ENCODE measurements at regions not wholly inside any gene's neighbourhood (a gene's known extent, or its start where the extent isn't known, plus 50 kb on each side); places are given as distances from the start of the nearest gene placed in this dataset.

DNA sequence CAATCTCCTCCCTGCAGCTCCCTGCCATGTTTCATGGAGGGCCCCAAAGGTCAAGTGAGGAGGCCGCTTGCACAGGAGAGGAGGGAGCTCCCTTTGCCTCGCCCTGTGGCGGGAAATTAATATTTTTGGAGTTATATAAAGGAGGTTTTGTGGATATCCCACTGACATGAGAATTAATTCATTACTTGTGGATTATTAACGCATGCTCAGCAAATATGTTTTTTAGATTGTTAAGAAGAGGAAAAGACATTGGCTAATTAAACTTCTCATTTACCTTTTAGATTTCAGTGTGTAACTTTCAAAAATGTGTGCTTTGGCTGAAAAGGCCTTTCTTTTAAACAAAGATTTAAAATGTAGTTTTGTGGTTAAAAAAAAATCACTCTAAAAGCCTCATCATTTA, 474.0 kb downstream of the SOCS6 start:
- H3K4me3 ChIP-seq (ENCODE audit: low read depth, low read length), result no peak overlapping the region
- DNase-seq (ENCODE audit: low read depth), result no peak
- TF ChIP-seq CTCF (IDR thresholded peaks at IDR 0.05; ENCODE audit: low read depth, low read length, missing control alignments), result no peak

GRCh38 chr18:70758780-70759179, 469.9 kb downstream of the SOCS6 start:
- TF ChIP-seq CTCF (IDR thresholded peaks at IDR 0.05; ENCODE audit: low read depth, low read length, missing control alignments), result no peak
- no peak for DNase-seq (ENCODE audit: low read depth)
- no peak overlapping the region for H3K4me3 ChIP-seq (ENCODE audit: low read depth, low read length)

GRCh38 chr18:70754486-70754885, 465.6 kb downstream of the SOCS6 start:
- DNase-seq (ENCODE audit: low read depth), result no peak
- TF ChIP-seq CTCF (IDR thresholded peaks at IDR 0.05; ENCODE audit: low read depth, low read length, missing control alignments), result no peak
- H3K4me3 ChIP-seq (ENCODE audit: low read depth, low read length), result no peak overlapping the region

DNA sequence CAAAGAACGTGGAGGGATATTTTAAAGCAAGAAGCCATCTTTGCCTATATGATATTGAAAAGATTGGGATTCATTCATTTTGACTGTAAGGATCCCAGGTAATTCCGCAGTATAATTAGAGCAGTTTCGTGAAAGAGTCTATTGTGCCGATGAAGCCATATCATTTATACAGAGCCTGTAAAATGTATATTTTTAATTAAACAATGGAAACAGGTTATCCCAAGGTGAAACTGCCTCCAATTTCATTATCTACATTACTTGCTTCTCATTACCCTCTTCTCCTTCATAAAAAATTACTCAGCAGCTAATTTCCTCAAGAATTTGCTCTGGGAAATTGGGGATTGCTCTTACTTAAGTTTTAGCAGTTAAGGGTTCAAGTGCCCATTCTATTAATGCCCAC, 444.1 kb downstream of the SOCS6 start:
- H3K4me3 ChIP-seq (ENCODE audit: low read depth, low read length), result no peak overlapping the region
- no peak for TF ChIP-seq CTCF (IDR thresholded peaks at IDR 0.05; ENCODE audit: low read depth, low read length, missing control alignments)

GRCh38 chr18:70732188-70732587, 443.3 kb downstream of the SOCS6 start:
- no peak for DNase-seq (ENCODE audit: low read depth)
- no peak for TF ChIP-seq CTCF (IDR thresholded peaks at IDR 0.05; ENCODE audit: low read depth, low read length, missing control alignments)
- no peak overlapping the region for H3K4me3 ChIP-seq (ENCODE audit: low read depth, low read length)

More for the DNA sequence above, 444.1 kb downstream of the SOCS6 start:
- DNase-seq (ENCODE audit: low read depth), result no peak

GRCh38 chr18:70720607-70721006, 431.8 kb downstream of the SOCS6 start:
- TF ChIP-seq CTCF (IDR thresholded peaks at IDR 0.05; ENCODE audit: low read depth, low read length, missing control alignments), result no peak
- no peak overlapping the region for H3K4me3 ChIP-seq (ENCODE audit: low read depth, low read length)
- no peak for DNase-seq (ENCODE audit: low read depth)

GRCh38 chr18:70709720-70710119, 420.9 kb downstream of the SOCS6 start:
- TF ChIP-seq CTCF (IDR thresholded peaks at IDR 0.05; ENCODE audit: low read depth, low read length, missing control alignments), result no peak
- no peak for DNase-seq (ENCODE audit: low read depth)

More at GRCh38 chr18:70709720-70710119, 420.9 kb downstream of the SOCS6 start:
- no peak overlapping the region for H3K4me3 ChIP-seq (ENCODE audit: low read depth, low read length)
